ENCODE measurements at regions not wholly inside any gene's neighbourhood (a gene's known extent, or its start where the extent isn't known, plus 50 kb on each side); places are given as distances from the start of the nearest gene placed in this dataset.
"Not testable (repeated sequence)": the region's sequence is repeated elsewhere in the genome, so short reads cannot be mapped to it uniquely, and the experiment has no call there.

DNA sequence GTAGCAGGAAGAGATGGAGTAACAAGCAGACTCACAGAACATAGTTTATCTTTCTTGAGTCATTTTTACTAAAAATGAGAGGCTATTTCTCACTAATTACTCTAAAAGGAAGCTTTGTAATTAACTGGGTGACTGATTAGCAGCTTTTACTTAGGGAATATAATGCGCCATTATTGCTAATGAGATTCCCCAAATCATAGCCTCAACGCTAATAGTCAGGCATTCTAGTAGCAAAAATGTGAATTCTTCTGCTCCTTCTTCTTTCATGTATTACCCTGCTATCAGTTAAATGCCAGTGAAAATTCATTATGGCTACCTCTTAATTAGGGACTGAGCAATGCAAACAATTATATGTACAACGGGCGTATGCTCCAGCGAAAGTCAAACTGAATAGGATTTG is 349.8 kb downstream of the CDH19 start:
- TF ChIP-seq, protein P1, sequence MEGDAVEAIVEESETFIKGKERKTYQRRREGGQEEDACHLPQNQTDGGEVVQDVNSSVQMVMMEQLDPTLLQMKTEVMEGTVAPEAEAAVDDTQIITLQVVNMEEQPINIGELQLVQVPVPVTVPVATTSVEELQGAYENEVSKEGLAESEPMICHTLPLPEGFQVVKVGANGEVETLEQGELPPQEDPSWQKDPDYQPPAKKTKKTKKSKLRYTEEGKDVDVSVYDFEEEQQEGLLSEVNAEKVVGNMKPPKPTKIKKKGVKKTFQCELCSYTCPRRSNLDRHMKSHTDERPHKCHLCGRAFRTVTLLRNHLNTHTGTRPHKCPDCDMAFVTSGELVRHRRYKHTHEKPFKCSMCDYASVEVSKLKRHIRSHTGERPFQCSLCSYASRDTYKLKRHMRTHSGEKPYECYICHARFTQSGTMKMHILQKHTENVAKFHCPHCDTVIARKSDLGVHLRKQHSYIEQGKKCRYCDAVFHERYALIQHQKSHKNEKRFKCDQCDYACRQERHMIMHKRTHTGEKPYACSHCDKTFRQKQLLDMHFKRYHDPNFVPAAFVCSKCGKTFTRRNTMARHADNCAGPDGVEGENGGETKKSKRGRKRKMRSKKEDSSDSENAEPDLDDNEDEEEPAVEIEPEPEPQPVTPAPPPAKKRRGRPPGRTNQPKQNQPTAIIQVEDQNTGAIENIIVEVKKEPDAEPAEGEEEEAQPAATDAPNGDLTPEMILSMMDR (IDR thresholded peaks at IDR 0.05; ENCODE audit: borderline replicate concordance, extremely low read depth, insufficient read depth): no peak
- H3K36me3 ChIP-seq (ENCODE audit: control insufficient read depth in 2 of 3, insufficient read depth in 3 of 3, low read length in 3 of 3): no peaks in the 10 kb centered on the region
- intact Hi-C loops (cut with DNase I): no loop called here
- H3K27me3 ChIP-seq (ENCODE audit: control insufficient read depth, insufficient read depth, low read length): no peaks in the 10 kb centered on the region
- no peaks in the 10 kb centered on the region for H3K4me1 ChIP-seq (ENCODE audit: control insufficient read depth in 2 of 3, insufficient read depth in 2 of 3, low read depth in 1 of 3, low read length in 3 of 3)
- DNase-seq (no peak), FAIRE-seq (no peak)
- H3K4me3 ChIP-seq (ENCODE audit: low read length in 3 of 3): no peak overlapping the region
- no peaks in the 10 kb centered on the region for H3K9me3 ChIP-seq (ENCODE audit: control insufficient read depth in 2 of 3, insufficient read depth in 1 of 3, low read length in 3 of 3)
- no peak overlapping the region for H3K9ac ChIP-seq (ENCODE audit: low read length in 3 of 3)
- H3K27ac ChIP-seq (ENCODE audit: low read depth in 2 of 2, low read length in 2 of 2): no peak overlapping the region

DNA sequence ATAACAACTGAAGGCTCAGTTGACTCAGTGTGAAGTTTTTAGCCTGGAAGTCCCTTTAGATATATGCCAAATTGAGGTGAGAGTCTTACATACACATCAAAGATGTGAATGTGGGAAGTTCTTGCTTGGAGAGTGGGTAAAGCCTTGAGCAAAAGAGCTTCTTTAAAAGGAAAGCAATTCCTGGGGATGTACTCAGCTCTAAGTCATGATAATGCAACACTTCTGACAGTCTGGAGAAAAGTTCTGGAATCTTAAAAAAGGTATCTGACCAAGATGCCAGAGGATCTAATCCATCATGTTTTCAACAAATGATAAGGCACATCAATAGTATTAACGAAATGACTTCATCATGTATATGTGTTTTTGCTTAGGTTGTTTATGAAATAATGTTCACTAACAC is 351.2 kb downstream of the CDH19 start:
- H3K27ac ChIP-seq (ENCODE audit: low read depth in 2 of 2, low read length in 2 of 2): no peak overlapping the region
- FAIRE-seq (no peak), DNase-seq (no peak)
- no peak overlapping the region for H3K4me3 ChIP-seq (ENCODE audit: low read length in 3 of 3)
- H3K9ac ChIP-seq (ENCODE audit: low read length in 3 of 3): no peak overlapping the region
- H3K4me1 ChIP-seq (ENCODE audit: control insufficient read depth in 2 of 3, insufficient read depth in 2 of 3, low read depth in 1 of 3, low read length in 3 of 3): no peaks in the 10 kb centered on the region
- no peaks in the 10 kb centered on the region for H3K36me3 ChIP-seq (ENCODE audit: control insufficient read depth in 2 of 3, insufficient read depth in 3 of 3, low read length in 3 of 3)
- H3K27me3 ChIP-seq (ENCODE audit: control insufficient read depth, insufficient read depth, low read length): no peaks in the 10 kb centered on the region
- intact Hi-C loops (cut with DNase I): no loop called here
- no peaks in the 10 kb centered on the region for H3K9me3 ChIP-seq (ENCODE audit: control insufficient read depth in 2 of 3, insufficient read depth in 1 of 3, low read length in 3 of 3)
- TF ChIP-seq, protein P1 (IDR thresholded peaks at IDR 0.05; ENCODE audit: borderline replicate concordance, extremely low read depth, insufficient read depth): no peak

DNA sequence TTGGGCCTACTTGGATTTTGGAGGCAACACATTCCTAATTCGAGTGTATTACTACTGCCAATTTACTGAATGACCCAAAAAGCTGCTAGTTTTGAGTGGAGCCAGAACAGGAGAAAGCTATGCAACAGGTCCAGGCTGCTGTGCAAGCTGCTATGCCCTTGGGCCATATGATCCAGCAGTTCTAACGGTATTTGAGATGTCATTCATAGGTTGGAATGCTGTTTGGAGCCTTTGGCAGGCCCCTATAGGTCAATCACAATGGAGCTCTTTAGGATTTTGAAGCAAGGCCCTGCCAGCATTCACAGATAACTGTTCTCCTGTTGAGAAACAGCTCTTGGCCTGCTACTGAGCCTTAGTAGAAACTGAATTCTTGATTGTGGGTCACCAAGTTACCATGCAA is 368.7 kb downstream of the CDH19 start:
- Histone ChIP-seq H3K27ac (ENCODE audit: low read depth in 2 of 2, low read length in 2 of 2) (no peak overlapping the region), H3K36me3 (ENCODE audit: control insufficient read depth in 2 of 3, insufficient read depth in 3 of 3, low read length in 3 of 3) (no peaks in the 10 kb centered on the region), H3K4me1 (ENCODE audit: control insufficient read depth in 2 of 3, insufficient read depth in 2 of 3, low read depth in 1 of 3, low read length in 3 of 3) (no peaks in the 10 kb centered on the region), H3K27me3 (ENCODE audit: control insufficient read depth, insufficient read depth, low read length) (no peaks in the 10 kb centered on the region), H3K4me3 (ENCODE audit: low read length in 3 of 3) (no peak overlapping the region), H3K9me3 (ENCODE audit: control insufficient read depth in 2 of 3, insufficient read depth in 1 of 3, low read length in 3 of 3) (no peaks in the 10 kb centered on the region), H3K9ac (ENCODE audit: low read length in 3 of 3) (no peak overlapping the region)
- TF ChIP-seq, protein P1 (IDR thresholded peaks at IDR 0.05; ENCODE audit: borderline replicate concordance, extremely low read depth, insufficient read depth): no peak
- FAIRE-seq (no peak), DNase-seq (no peak)
- intact Hi-C loops (cut with DNase I): no loop called here

DNA sequence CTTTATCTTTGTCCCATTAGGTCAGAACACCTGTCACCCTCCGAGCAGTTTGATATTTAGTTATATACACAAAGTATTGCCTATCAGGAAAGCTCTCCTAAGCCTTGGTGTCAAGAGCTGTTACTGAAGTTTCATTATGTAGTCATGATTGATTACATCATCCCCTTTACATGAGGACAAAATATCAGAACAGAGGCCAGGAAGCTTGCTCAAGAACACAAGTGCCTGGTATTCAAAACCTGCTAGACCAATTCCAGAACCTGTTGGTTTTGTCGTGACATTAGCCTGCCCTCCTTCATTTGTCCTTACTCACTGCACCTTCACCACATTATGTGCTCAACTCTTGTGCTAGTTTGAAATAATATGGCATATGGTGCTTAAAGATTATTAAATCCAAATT is 377.1 kb downstream of the CDH19 start:
- TF ChIP-seq, protein P1 (IDR thresholded peaks at IDR 0.05; ENCODE audit: borderline replicate concordance, extremely low read depth, insufficient read depth): no peak
- Histone ChIP-seq H3K27me3 (ENCODE audit: control insufficient read depth, insufficient read depth, low read length) (no peaks in the 10 kb centered on the region), H3K27ac (ENCODE audit: low read depth in 2 of 2, low read length in 2 of 2) (no peak overlapping the region), H3K9me3 (ENCODE audit: control insufficient read depth in 2 of 3, insufficient read depth in 1 of 3, low read length in 3 of 3) (no peaks in the 10 kb centered on the region), H3K4me3 (ENCODE audit: low read length in 3 of 3) (no peak overlapping the region), H3K9ac (ENCODE audit: low read length in 3 of 3) (no peak overlapping the region), H3K36me3 (ENCODE audit: control insufficient read depth in 2 of 3, insufficient read depth in 3 of 3, low read length in 3 of 3) (no peaks in the 10 kb centered on the region), H3K4me1 (ENCODE audit: control insufficient read depth in 2 of 3, insufficient read depth in 2 of 3, low read depth in 1 of 3, low read length in 3 of 3) (no peaks in the 10 kb centered on the region)
- intact Hi-C loops (cut with DNase I): no loop called here
- FAIRE-seq (no peak), DNase-seq (no peak)

GRCh38 chr18:66223317-66223716 is 380.6 kb downstream of the CDH19 start:
- H3K9ac ChIP-seq (ENCODE audit: low read length in 3 of 3); H3K4me3 ChIP-seq (ENCODE audit: low read length in 3 of 3); H3K9me3 ChIP-seq (ENCODE audit: control insufficient read depth in 2 of 3, insufficient read depth in 1 of 3, low read length in 3 of 3); H3K4me1 ChIP-seq (ENCODE audit: control insufficient read depth in 2 of 3, insufficient read depth in 2 of 3, low read depth in 1 of 3, low read length in 3 of 3); DNase-seq; FAIRE-seq; intact Hi-C loops (cut with DNase I); H3K27me3 ChIP-seq (ENCODE audit: control insufficient read depth, insufficient read depth, low read length); H3K36me3 ChIP-seq (ENCODE audit: control insufficient read depth in 2 of 3, insufficient read depth in 3 of 3, low read length in 3 of 3); H3K27ac ChIP-seq (ENCODE audit: low read depth in 2 of 2, low read length in 2 of 2): not testable (repeated sequence)
